Coronary artery (tissue), 2 donors: ENCODE measurements at regions not wholly inside any gene's neighbourhood (a gene's known extent, or its start where the extent isn't known, plus 50 kb on each side); places are given as distances from the start of the nearest gene placed in this dataset.

Experiments
- DNase-seq: peaks from one replicate; pipeline ENCODE4 v3.0.0-alpha.2; 2017; ENCODE audit warnings: low spot score
- H3K27ac ChIP-seq, 2 donors: fragments of 200-600 bp; sonication (generic); one replicate each; pipeline ENCODE4 v1.5.1; 2016 to 2019
- H3K4me3 ChIP-seq: fragments of 200-600 bp; sonication (generic); 2 replicates; pipeline ENCODE4 v1.5.1; 2016; ENCODE audit warnings: mild to moderate bottlenecking, moderate library complexity
- CTCF ChIP-seq: fragments of 200-600 bp; sonication (generic); IDR thresholded peaks from one replicate; pipeline ENCODE4 v1.5.1; 2019; ENCODE audit warnings: antibody characterized with exemption

GRCh38 chr6:109265530-109265929 is 116.7 kb downstream of the CD164 start:
- Histone ChIP-seq H3K27ac (no peak overlapping the region), H3K4me3 (no peak overlapping the region)
- no peak for DNase-seq
- TF ChIP-seq CTCF = no peak

GRCh38 chr6:109263873-109264700 is 118.2 kb downstream of the CD164 start:
- Histone ChIP-seq H3K27ac (no peak overlapping the region), H3K4me3 (no peak overlapping the region)
- no peak for DNase-seq
- no peak for TF ChIP-seq CTCF

- H3K27ac ChIP-seq = no peak overlapping the region
- H3K4me3 ChIP-seq = no peak overlapping the region
- no peak for DNase-seq
- TF ChIP-seq CTCF = no peak
Measured at GRCh38 chr6:109262261-109262660, 120.0 kb downstream of the CD164 start.

GRCh38 chr6:109261811-109262210 is 120.5 kb downstream of the CD164 start:
- no peak for TF ChIP-seq CTCF
- Histone ChIP-seq H3K27ac (no peak overlapping the region), H3K4me3 (no peak overlapping the region)
- no peak for DNase-seq

GRCh38 chr6:109260701-109261100 is 121.6 kb downstream of the CD164 start:
- TF ChIP-seq CTCF = no peak
- Histone ChIP-seq H3K27ac (no peak overlapping the region), H3K4me3 (no peak overlapping the region)
- DNase-seq = no peak

GRCh38 chr6:109260126-109260525 is 122.1 kb downstream of the CD164 start:
- TF ChIP-seq CTCF = no peak
- DNase-seq = no peak
- Histone ChIP-seq H3K27ac (no peak overlapping the region), H3K4me3 (no peak overlapping the region)

GRCh38 chr6:109258129-109258528 is 124.1 kb downstream of the CD164 start:
- TF ChIP-seq CTCF = no peak
- Histone ChIP-seq H3K4me3 (no peak overlapping the region), H3K27ac (no peak overlapping the region)
- no peak for DNase-seq
